Transverse colon (tissue), 4 donors: ENCODE measurements at regions not wholly inside any gene's neighbourhood (a gene's known extent, or its start where the extent isn't known, plus 50 kb on each side); places are given as distances from the start of the nearest gene placed in this dataset.

Source experiments
- DNase-seq: peaks from one replicate; pipeline ENCODE4 v3.0.0-alpha.2; 2019
- H3K27ac ChIP-seq, 4 donors: fragments of 200-600 bp; sonication (generic); 2 replicates each; pipeline ENCODE4 v1.5.1; 2016 to 2018; ENCODE audit warnings: inconsistent platforms in 4 of 4
- H3K27me3 ChIP-seq: fragments of 200-600 bp; sonication (generic); 2 replicates; pipeline ENCODE4 v1.5.1; 2017; ENCODE audit warnings: inconsistent platforms
- H3K36me3 ChIP-seq, 4 donors: fragments of 200-600 bp; sonication (generic); 2 replicates each; pipeline ENCODE4 v1.5.1; 2017 to 2019; ENCODE audit warnings: inconsistent platforms in 4 of 4
- H3K4me1 ChIP-seq, 4 donors: fragments of 200-600 bp; sonication (generic); 2 replicates each; pipeline ENCODE4 v1.5.1; 2017 to 2020; ENCODE audit warnings: inconsistent platforms in 4 of 4
- H3K4me3 ChIP-seq, 4 donors: fragments of 200-600 bp; sonication (generic); 1 replicate in 1 of 4; 2 replicates in 3 of 4; pipeline versions ENCODE4 v1.5.1 to v1.6.1; 2017 to 2019; ENCODE audit warnings: inconsistent platforms in 4 of 4
- H3K9me3 ChIP-seq, 2 donors: fragments of 200-600 bp; sonication (generic); 2 replicates each; pipeline ENCODE4 v1.5.1; 2017 to 2019; ENCODE audit warnings: inconsistent platforms in 2 of 2
- EP300 ChIP-seq: sonication (generic); formaldehyde crosslinking; IDR thresholded peaks from one replicate; pipeline ENCODE4 v1.6.1; 2017; ENCODE audit warnings: antibody characterized with exemption, low read depth
- POLR2A ChIP-seq: fragments of 450-650 bp; IDR thresholded peaks from one replicate; pipeline ENCODE4 v1.6.1; 2016; ENCODE audit warnings: antibody characterized with exemption, mild to moderate bottlenecking, moderate library complexity
- POLR2AphosphoS5 ChIP-seq, 3 donors: sonication (generic); formaldehyde crosslinking; IDR thresholded peaks; one replicate each; pipeline ENCODE4 v1.6.1; 2016; ENCODE audit warnings: antibody characterized with exemption in 3 of 3
- WGBS, 2 donors: methylation state at CpG; one replicate each; pipeline ENCODE4 v1.1.5; 2018; ENCODE audit warnings: low coverage in 1 of 2; 5-methylcytosine and 5-hydroxymethylcytosine counted together
- in situ Hi-C, 4 donors: fragments of 200-750 bp; cut with MboI; loops; one replicate each; pipeline versions ENCODE4 v1.15.0 to v1.15.1; 2017; ENCODE audit warnings: low sequenced_read_pairs in 3 of 4, low pct_ligation_motif_present in 1 of 4, low pct_unique_long_range_greater_than_20kb in 1 of 4
- intact Hi-C: fragments of 100-400 bp; cut with DNase I; formaldehyde crosslinking; loops from one replicate; pipeline ENCODE4 v1.15.1; 2023; ENCODE audit warnings: low total_unique reads
- TF ChIP-seq, protein P1 (sequence below), 5 experiments: fragments of 200-600 bp in 3 of 5; fragments of 450-650 bp in 2 of 5; sonication (generic) in 3 of 5; IDR thresholded peaks; 1 replicate in 2 of 5; 2 replicates in 3 of 5; pipeline ENCODE4 v1.5.1; 2016 to 2017; ENCODE audit warnings: antibody characterized with exemption in 5 of 5, inconsistent platforms in 3 of 5, mild to moderate bottlenecking in 2 of 5, moderate library complexity in 1 of 5

DNA sequence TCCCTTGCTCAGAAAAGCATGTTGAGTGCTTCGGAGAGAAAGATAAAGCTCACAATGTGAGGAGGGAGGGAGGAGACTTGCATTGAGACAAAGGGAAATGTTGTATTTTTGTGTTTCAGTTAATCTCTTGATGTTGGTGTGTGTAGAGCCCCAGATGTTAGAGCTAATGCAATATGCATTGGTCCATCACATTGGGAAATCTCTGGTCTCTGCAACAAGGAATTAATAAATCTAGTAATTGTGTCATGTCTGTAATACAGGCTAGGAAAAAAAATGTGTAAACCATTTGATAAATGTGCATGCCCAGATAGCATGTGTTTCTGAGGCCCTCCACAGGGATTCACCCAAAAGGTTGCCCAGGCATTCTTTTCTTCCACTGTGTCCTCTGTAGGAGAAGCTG lies 230.4 kb upstream of the KCNH8 start:
- Histone ChIP-seq H3K27me3 (no peaks in the 10 kb centered on the region), H3K4me3 (no peak overlapping the region), H3K27ac (no peak overlapping the region), H3K9me3 (no peaks in the 10 kb centered on the region), H3K4me1 (no peaks in the 10 kb centered on the region), H3K36me3 (no peaks in the 10 kb centered on the region)
- intact Hi-C loops (no loop called here), in situ Hi-C loops (no loop called here)
- TF ChIP-seq, protein P1, sequence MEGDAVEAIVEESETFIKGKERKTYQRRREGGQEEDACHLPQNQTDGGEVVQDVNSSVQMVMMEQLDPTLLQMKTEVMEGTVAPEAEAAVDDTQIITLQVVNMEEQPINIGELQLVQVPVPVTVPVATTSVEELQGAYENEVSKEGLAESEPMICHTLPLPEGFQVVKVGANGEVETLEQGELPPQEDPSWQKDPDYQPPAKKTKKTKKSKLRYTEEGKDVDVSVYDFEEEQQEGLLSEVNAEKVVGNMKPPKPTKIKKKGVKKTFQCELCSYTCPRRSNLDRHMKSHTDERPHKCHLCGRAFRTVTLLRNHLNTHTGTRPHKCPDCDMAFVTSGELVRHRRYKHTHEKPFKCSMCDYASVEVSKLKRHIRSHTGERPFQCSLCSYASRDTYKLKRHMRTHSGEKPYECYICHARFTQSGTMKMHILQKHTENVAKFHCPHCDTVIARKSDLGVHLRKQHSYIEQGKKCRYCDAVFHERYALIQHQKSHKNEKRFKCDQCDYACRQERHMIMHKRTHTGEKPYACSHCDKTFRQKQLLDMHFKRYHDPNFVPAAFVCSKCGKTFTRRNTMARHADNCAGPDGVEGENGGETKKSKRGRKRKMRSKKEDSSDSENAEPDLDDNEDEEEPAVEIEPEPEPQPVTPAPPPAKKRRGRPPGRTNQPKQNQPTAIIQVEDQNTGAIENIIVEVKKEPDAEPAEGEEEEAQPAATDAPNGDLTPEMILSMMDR (IDR thresholded peaks at IDR 0.05): no peak
- TF ChIP-seq POLR2AphosphoS5 (IDR thresholded peaks at IDR 0.05) (no peak), POLR2A (no peak), EP300 (no peak)
- WGBS, 2 donors: 60 to 70% methylated on average over 1 of the region's 1 CpG
- no peak for DNase-seq

DNA sequence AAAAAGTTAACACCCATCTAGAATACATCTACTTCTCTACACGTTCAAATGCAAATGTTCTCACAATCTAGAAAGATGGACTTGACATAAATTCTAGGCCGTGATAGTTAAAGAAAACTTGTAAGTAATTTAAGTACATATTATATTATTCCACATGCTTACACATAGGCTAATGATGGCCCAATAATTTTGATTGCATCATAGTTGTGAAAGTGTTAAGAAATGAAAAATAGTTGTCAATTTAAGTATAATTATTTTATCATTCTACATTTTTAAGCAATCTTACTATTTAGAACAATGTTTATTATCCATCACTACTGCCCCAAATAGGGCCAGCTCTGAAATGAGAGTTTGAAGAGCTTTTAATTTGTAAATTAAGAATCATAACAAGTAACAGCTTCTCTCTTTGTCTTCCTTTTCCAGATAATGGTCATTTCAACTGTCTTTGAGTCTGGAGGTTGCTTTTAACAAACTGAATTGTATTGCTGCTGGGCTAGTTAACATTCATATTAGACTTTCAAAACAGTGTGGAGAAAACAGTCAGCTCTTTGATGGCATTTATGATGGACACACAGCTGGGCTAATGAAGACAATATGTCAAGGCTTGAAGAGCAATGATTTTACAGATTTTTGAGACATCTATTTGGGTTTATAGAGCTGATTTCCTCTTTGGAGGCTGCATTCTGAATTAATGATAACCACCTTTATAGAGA lies 246.1 kb upstream of the KCNH8 start:
- intact Hi-C loops (no loop called here), in situ Hi-C loops (no loop called here)
- H3K4me1 ChIP-seq: no peaks in the 10 kb centered on the region
- no peaks in the 10 kb centered on the region for H3K9me3 ChIP-seq
- WGBS, 2 donors: 77 to 81% methylated on average over 2 of the region's 2 CpGs
- H3K27ac ChIP-seq: no peak overlapping the region
- TF ChIP-seq, protein P1 (IDR thresholded peaks at IDR 0.05): no peak
- TF ChIP-seq POLR2AphosphoS5 (IDR thresholded peaks at IDR 0.05) (no peak), POLR2A (no peak), EP300 (no peak)
- DNase-seq: no peak
- no peak overlapping the region for H3K4me3 ChIP-seq
- no peaks in the 10 kb centered on the region for H3K36me3 ChIP-seq
- H3K27me3 ChIP-seq: no peaks in the 10 kb centered on the region

DNA sequence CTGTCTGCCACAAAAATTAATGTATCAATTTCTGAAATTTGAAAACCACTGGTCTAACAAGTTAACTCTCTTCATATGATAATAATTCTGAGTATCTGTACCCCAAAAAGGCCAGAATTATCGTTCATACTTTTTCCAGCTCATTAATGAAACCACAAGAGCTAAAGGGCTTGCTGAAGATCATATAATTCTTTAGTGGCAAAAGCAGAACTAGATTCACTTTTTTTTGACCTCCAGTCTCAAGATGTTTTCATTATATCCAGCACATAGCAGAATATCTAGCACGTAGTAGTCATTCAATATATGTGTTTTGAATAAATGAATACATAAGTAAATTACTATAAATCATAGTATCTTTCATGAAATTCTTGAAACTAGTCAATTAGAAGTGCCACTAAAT lies 246.7 kb upstream of the KCNH8 start:
- in situ Hi-C loops: no loop called here
- H3K9me3 ChIP-seq: no peaks in the 10 kb centered on the region
- no peak for DNase-seq

DNA sequence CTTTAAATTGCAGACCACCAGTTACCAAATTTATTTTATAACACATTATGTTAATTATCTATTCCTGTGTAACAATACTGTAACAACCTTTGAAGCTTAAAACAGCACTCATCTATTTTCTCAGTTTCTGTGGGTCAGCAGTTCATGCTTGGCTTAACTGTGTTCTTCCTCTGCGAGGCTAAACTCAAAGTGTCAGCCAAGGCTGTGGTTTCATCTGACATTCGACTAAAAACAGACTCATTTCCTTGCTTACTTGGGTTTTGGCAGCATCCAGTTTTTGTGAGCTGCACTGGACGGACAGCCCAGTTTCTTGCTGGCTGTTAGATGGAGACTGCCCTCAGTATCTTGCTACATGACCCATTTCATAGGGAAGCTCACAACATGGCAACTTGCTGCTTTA lies 247.3 kb upstream of the KCNH8 start:
- Histone ChIP-seq H3K4me1 (no peaks in the 10 kb centered on the region), H3K27me3 (no peaks in the 10 kb centered on the region), H3K9me3 (no peaks in the 10 kb centered on the region), H3K27ac (no peak overlapping the region), H3K4me3 (no peak overlapping the region), H3K36me3 (no peaks in the 10 kb centered on the region)
- 31% methylated on average over 3 of the region's 3 CpGs; no CpG with 5 or more reads in 1 of the 2 donors for WGBS, 2 donors
- intact Hi-C loops (no loop called here), in situ Hi-C loops (no loop called here)
- TF ChIP-seq, protein P1 (IDR thresholded peaks at IDR 0.05): no peak
- TF ChIP-seq EP300: no peak
- TF ChIP-seq POLR2A: no peak
- TF ChIP-seq POLR2AphosphoS5 (IDR thresholded peaks at IDR 0.05): no peak
- DNase-seq: no peak

More for the DNA sequence above, 246.7 kb upstream of the KCNH8 start:
- H3K4me1 ChIP-seq: no peaks in the 10 kb centered on the region
- intact Hi-C loops: no loop called here
- H3K27me3 ChIP-seq: no peaks in the 10 kb centered on the region
- H3K36me3 ChIP-seq: no peaks in the 10 kb centered on the region
- H3K4me3 ChIP-seq: no peak overlapping the region
- no peak overlapping the region for H3K27ac ChIP-seq
- TF ChIP-seq POLR2AphosphoS5 (IDR thresholded peaks at IDR 0.05) (no peak), POLR2A (no peak), EP300 (no peak)
- TF ChIP-seq, protein P1 (IDR thresholded peaks at IDR 0.05): no peak
- 65% methylated on average over 2 of the region's 2 CpGs for WGBS, 2 donors
